Cardiac septum (tissue), 1 donor: ENCODE measurements at regions not wholly inside any gene's neighbourhood (a gene's known extent, or its start where the extent isn't known, plus 50 kb on each side); places are given as distances from the start of the nearest gene placed in this dataset.

ENCODE experiments used
- DNase-seq: peaks from one replicate; pipeline ENCODE4 v3.0.0-alpha.2; 2020; ENCODE audit warnings: low spot score
- intact Hi-C: fragments of 100-400 bp; cut with DNase I; formaldehyde crosslinking; loops from one replicate; pipeline ENCODE4 v1.14.0; 2022
- donor health status: DM: no; HTN: no; CAD: no.

DNA sequence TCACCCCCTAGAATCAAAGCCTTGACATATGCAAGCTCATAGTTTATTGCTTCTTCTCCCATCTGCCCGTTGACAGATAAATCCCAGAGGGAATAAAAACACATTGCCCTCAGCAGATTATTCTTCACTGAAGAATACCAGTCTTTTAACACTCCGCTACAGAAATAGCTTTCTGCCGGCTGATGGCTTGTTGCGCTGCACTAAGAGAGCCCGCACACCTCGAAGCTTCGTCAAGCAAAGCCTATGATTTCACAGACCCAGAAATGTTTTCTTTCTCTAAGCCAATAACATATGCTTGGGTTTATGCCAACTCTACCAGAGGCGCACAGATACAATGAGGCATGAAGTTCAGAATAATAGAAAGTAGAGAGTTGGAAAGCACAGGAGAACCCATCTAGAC, 208.9 kb upstream of the FOXQ1 start:
- intact Hi-C loops: no loop called here
- DNase-seq: no peak

DNA sequence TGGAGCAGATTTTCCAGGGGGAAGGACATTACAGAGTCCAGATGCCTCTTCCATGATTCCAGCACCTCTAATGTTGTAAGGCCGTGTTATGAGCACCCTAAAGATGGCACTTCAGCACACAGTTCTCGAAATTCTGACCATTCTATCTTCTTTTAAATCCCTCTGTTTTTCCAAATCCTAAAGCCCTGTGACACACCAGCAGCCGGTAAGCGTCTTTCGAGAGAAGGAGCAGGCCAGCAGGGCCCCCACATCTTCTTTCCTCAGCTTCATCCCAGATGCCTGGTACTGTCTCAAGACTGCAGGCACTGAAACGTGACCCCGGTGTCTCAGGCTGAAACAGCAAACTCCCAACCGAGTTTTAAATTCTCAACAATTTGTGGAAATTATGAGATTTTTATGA, 211.6 kb upstream of the FOXQ1 start:
- intact Hi-C loops: no loop called here
- DNase-seq: no peak

DNA sequence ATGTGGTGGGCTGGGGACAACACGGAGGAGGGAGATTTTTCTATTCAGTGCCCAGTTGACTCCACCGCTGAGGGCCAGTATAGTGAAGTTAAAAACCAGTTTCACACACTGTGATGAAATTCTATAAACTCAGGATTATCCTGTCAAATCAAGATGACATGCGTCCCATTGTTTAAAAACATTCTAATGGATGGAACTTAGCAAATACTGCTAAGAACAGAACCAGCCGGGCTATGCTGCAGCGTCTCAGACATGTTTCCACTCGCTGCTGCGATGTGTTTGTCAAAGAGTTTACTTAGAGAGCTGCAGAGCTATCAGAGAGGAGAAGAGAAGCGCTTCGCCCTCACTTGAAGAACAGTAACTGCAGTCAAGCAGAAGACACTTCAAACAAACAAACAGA, 212.6 kb upstream of the FOXQ1 start:
- no peak for DNase-seq
- intact Hi-C loops: no loop called here

DNA sequence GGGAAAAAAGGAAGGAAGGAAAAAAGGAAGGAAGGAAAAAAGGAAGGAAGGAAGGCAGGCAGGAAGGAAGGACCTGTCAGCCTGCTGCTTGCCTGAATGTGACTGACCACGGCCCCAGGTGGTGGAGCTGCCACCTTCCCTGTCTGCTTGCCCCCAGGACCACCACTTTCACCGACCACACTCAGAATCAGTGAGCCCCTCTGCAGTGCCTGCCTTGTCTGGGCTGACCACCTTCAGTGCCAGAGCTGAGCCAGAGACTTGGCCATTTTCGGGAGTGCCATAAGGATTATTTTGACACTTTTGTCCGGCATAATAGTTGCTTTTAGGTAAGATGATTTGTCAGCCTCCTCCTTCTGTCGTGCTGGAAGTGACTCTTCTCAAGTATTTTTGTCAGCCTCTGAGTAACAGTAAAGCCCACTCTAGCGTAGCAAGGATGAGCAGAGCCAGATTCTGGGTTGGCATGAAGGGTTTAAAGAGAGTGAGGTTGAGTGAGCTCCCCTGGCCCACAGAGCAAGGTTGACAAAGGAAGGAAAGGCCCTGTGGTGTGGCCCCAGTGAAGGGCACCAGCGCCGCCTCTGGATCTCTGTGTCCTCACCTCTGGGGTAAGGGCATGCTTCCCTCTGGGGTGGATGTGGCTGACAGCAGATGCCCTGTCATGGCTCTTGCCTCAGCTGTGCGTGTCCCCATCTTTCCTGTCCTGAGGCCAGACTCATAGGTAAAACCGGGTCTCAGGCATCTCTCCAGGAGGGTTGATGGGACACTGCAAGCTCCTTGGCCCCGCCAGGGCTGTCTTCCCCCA, 214.7 kb upstream of the FOXQ1 start:
- intact Hi-C loops: no loop called here
- no peak for DNase-seq

DNA sequence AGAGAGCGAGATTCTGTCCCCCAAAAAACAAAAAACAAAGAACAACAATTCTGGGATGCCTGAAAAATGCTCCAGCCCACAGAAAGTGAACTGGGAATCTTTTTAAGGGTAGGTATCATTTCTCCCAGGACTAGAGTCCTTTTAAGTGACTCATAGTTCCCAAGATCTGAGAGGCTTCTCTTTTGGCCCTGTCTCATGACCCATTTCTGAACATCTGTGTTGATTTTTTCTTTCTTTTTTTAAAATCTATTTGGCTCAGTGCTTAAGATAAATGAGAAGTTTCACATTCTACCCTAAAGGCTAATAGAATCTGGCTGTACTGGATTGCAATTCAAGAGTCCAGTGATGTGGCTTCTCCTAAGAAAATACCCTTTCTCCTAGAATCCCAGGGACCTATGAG, 217.6 kb upstream of the FOXQ1 start:
- intact Hi-C loops: no loop called here
- DNase-seq: no peak

DNA sequence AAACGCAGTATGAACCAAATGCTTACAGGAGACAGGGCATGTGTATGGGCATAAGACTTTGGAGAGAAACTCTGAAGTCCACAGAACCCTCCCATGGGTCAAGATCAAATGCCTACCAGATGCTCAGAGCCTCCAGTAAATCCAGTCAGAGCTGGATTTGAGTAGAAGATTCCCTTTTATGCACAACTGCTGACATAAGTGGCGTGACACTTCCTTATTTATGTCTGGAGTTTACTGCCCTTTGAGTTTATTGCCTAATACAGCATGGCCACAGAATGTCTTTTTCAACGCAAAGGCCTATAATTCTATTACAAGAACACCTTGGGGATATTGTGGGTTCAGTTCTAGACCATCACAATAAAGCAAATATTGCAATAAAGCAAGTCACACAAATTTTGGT, 220.0 kb upstream of the FOXQ1 start:
- intact Hi-C loops: no loop called here

DNA sequence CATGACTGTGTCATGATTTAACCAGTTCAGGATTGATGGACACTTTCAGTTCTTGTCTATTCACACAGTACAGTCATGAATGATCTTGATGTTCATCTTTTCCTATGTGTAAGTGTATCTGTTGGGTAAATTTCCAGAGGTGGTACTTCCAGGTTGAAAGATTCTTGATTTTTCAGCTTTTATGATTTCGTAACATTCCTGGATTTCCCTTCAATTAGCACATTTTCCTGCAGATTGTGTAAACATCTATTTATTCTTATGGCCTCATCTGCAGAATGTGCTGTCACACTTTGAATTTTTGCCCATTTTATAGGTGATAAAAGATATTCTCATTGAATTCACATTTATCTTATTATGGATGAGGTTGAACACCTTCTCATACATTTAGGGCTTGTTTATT, 222.0 kb upstream of the FOXQ1 start:
- intact Hi-C loops: no loop called here
- no peak for DNase-seq

More for the DNA sequence above, 220.0 kb upstream of the FOXQ1 start:
- DNase-seq: no peak

DNA sequence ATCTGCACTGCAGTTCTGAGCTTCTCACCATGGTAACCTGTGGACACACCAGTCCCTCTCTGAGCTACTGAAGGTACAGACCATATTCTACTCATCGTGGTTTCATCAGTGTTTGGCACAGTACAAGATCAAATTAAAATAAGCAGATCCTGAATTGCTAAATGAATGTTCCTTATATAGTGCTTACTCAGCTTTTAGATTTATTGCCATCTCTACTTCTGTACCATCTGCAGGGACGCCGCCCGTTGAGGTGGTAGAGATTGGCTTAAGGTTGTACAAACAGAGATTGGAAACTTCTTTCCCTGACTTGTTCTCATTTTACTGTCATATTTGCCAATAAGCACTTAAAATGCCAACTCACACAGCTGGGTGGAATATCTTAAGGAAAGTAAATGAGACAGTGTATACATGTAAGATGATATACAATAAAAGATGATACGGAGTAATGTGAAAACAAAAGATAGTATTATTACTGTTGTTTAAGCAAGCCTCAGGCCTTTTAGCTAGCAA, 223.4 kb upstream of the FOXQ1 start:
- DNase-seq: no peak
- intact Hi-C loops: no loop called here

DNA sequence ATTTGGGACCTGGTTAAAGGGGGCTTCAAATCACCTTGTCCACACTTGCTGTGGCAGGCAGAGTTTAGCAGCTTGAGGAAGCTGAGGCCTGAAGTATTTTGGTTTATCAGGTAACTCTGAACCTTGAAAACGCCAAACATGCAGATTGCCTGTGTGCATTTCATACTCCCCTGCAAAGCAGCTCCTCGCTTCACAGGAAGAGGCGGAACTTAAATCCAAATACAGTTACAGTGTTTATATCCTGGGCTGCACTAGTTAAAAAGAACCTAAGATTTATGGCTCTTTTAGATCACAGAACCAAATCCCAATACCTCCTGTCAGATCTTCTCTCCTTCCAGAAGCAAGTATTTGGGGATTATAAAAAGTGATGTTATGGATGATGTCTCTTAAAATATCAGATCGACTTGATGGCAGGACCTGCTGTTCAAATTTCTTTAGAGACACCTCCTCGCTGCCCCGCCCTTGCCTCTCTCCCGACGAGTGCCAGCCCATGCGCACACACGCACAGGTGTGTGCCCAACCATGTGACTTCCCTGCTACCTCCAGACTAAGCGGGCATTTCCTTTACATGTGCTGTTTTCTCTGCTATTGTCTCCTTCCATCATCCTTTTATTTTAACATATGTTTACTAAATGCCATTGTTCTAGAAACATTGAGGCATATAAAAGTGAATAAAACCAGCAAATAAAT, 224.6 kb upstream of the FOXQ1 start:
- DNase-seq: no peak
- intact Hi-C loops: no loop called here

DNA sequence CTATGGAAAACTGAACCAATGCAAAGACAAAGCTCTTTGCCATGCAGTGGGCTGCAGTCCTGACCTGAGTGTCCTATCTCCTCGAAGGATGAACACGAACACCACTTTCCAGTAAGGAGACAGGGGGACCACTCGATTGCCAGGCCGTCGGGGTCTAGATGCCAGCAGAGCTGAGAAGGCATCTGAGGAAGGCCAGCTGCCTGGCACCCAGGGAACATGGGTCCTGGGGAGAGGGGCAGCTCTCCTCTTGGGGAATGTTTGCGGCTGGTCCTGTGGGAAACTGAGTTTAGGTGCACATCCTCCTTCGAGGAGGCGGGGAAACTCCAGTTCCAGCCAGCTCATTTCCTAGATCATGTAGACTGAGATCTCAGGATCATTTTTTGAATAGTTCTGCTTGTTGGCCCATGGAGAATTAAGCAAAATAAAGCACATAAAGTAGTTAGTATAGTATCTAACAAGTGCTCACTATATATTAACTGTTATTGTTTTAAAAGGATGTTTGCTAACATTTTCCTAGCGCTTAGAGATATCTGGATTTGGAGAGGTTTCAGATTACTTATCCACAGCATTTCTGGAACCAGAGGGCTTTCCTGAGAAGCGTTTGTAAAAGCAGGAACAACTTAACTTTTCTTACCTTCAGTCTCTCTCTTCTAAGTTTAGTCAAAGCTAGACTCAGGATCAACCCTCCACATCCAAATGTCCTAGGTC, 225.3 kb upstream of the FOXQ1 start:
- intact Hi-C loops: no loop called here
- no peak for DNase-seq

DNA sequence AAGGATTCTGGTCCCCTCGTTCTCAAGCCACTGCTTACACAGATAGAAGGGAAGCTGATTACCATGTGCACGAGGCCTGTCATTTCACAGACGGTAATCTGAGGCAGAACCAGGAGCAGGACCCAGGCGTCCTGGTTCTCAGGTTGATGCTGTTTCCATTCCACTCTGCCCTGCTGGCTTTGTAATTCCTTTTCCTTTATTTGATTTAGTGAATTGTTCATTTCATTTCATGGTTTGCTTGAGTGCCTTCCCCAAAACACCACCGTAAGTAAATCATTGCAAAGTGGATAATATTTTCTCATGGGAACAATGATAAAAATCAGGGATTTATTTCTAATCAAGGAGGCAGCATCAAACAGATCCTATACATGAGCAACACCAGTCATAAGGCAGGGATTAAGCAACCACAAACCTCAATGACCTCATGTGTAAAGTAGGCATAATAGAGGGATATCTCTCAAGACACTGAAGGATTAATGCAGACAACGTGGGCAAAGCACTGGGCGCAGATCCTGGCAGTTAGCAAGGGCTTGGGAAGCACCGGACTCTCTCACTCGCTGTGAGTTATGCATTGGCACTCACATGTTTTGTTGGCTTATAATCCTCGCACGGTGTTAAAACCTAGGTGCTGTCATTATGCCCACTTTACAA, 229.5 kb upstream of the FOXQ1 start:
- intact Hi-C loops: no loop called here

DNA sequence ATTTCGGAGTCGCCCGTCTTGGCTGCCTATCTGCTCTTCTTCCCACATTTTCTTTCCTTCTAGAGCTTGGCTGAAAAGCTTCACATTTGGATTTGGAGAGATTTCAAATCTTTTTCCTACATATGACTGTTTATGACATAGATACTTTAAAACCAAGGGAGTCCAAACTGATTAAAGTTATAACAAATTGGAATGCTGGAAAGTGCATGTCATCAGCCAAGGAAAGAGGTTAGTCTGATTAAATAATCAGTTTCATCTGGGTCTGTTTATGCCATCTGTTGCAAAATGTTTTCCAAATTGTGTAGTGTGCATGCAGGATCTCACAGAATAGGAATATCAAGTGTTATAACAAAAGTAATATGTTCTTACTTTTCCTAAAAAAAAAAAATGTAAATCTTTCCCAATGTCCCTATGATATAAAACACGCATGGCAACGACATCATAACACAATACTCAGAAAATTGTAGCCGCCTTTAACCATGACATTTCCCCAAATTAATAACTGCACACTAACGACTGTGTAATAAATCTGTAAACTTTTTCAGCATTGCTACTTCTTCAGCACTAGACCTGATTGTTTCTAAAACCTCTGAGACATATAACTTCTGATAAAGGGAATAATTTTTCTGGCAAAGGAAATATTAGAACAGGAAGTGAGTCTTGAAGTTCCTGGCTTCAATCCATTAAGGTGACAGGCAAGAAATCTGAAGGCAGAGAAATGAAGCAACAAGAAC, 230.2 kb upstream of the FOXQ1 start:
- DNase-seq: no peak
- intact Hi-C loops: no loop called here

More for the DNA sequence above, 229.5 kb upstream of the FOXQ1 start:
- no peak for DNase-seq

DNA sequence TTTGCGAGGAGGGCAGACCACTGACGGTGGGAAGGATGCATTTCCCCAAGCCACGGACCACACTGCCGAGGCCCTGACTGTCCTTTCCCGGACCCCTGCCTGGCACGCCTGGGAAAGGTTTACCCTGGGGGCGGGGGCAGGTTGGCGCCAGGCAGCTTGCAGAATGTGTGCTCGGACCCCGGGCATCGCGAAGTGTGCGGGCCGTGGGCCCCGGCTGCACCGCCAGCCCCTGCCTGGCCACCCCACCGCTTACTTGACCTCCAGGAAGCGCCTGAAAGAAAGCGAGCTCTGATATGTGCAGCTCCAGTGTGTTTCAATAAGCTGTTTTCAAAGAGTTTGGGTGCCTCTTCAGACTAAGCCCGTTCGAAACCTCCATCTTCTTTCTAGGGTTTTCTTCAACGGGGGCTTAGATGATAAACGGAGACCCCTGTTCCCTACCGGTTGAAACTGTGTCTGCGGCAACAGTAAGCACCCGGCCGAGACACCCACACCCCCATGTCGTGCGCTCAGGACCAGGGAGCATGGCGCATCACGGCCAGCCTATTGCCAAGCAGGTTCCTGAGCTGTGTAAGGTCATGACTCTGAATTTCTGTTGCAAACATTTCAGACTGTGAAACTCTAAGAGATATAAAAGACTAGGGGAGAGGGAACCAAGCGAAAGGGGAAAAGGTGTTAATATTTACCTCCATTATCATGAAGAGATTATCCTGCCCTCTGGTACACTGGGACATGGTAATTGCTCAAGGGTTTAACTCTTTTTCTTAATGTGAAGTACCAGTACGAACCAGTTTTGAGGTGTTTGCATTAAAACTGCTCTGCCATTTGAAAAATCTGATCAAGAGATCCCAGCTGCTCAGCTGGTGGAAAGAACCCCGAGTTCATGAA, 231.2 kb upstream of the FOXQ1 start:
- no peak for DNase-seq
- intact Hi-C loops: no loop called here

DNA sequence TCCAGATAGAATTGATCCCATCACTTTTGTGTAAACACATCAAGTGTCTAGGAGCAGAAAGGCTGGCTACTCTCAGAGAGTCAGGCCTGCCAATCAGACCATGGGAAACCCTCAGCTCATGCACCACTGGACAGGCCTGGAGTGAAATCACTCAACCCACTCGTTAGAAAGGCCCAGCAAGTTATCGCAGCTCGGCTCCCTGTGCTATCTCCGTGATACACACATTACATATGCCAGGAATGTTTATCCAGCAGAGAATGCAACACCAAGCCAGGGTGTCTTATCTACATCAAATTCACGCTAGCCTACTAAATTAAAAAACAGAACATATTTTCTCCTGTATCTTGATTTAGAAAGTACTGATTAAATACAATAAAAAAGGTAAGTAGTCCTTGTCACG, 232.4 kb upstream of the FOXQ1 start:
- intact Hi-C loops: no loop called here
- DNase-seq: no peak

DNA sequence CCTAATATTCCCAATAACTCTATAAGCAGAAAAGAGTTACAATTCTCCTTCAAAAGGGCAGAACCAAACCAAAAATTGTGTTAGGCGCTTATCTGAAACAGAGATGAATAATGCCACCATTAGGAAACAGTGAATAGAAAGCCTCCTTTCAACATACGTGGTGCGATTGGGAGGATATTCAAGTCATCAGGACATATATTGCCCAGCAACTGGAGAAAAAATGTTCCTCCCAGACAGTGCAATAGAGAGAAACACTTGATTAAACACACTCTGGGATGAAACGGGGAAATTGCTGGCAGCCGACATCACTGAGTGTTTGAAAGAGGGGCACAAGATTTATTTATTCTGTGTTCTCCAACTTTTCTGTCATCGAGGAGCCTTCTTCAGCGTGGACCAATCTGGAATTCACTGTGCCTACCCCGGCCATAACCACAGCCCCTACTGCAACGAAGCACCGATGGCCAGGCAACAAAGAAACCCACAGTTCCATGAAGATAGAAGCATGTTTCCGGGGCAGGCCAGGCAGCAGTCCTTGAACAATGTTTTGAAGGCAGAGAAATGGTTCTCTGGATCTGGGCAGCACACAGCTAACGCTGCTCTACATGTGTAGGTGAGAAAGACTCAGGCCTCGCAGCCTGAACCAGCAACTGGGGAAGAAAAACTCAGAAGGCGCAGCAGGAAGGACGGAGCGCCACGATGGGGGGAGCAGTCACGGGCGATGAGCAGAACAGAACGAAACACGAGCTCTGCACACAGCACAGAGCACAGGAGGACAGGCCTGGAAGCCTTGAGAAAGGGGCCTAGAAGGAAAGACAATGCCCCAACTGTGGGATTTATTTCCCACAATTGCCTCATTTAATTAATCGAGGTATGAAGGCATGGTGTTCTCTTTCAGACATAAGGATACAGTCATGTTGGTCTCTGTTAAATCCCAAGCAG, 234.2 kb upstream of the FOXQ1 start:
- intact Hi-C loops: no loop called here
- DNase-seq: no peak

DNA sequence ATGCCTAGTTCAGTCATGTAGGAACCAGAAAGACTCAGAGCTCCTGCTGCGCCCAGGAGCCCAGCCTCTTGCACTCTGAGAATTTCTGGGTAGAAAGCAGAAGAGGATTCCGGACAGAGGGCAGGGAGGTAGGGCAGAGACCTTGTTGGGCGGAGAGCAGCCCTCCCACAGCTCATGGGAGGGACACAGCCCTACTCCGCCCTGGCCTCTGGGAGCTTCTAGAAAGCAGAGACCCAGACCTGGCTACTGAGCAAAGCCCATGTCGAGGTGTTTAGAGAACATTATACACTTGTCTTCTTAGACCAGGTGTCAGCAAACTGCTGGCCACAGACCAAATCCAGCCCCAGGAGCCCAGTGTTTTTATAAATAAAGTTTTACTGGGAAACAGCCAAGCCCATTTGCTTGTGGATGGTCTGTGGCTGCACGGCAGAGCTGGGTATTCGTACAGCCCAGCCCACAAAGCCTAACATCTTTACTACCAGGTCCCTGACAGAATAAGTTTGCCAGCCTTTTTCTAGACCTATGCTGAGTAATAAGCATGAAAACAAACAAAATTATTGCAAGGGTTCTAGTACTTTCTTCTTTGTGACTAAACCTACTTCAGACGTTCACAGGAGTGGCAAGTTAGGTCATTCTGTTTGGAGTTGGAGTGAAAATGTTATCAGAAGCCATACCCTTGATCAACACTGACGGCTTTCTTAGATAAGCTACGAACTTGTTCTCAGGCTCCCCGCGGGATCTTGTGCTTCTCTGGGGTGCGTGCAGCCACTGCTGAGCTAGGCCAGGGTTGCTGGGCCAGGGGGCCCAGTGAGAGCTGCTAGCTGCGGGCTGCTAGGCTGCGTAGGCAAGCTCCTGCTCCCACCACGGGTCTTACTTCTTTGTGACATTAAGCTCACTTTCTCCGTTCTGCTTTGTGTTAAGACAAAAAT, 235.1 kb upstream of the FOXQ1 start:
- intact Hi-C loops: no loop called here

More for the DNA sequence above, 235.1 kb upstream of the FOXQ1 start:
- no peak for DNase-seq
